ENCODE measurements at regions not wholly inside any gene's neighbourhood (a gene's known extent, or its start where the extent isn't known, plus 50 kb on each side); places are given as distances from the start of the nearest gene placed in this dataset.

GRCh38 chr2:217662984-217663602 lies 339.7 kb downstream of the TNS1 start:
- Histone ChIP-seq H3K4me2 (ENCODE audit: low read depth, low read length) (no peak overlapping the region), H2AFZ (ENCODE audit: low read length) (no peak overlapping the region), H3K4me1 (ENCODE audit: insufficient read depth, low read length) (no peaks in the 10 kb centered on the region), H3K4me3 (replicated peaks in 1 of 3; ENCODE audit: insufficient read depth in 1 of 3, low read depth in 2 of 3, low read length in 3 of 3) (no peak overlapping the region), H3K9ac (ENCODE audit: insufficient read depth, low read depth, low read length) (no peak overlapping the region), H3K36me3 (replicated peaks in 1 of 2; ENCODE audit: control insufficient read depth in 1 of 2, insufficient read depth in 2 of 2, low read length in 2 of 2) (no peaks in the 10 kb centered on the region), H3K27ac (ENCODE audit: extremely low read length, insufficient read depth, low read length) (no peak overlapping the region), H3K9me3 (ENCODE audit: low read length) (no peaks in the 10 kb centered on the region), H3K79me2 (ENCODE audit: insufficient read depth, low read length) (no peaks in the 10 kb centered on the region), H3K27me3 (ENCODE audit: control insufficient read depth in 1 of 2, insufficient read depth in 2 of 2, low read length in 2 of 2) (no peaks in the 10 kb centered on the region; a peak in 2 of 5 replicates), H4K20me1 (ENCODE audit: insufficient read depth, low read length) (no peaks in the 10 kb centered on the region)
- intact Hi-C loops (cut with micrococcal nuclease; ENCODE audit: unreplicated experiment): no loop called here
- no peak for TF ChIP-seq ZIK1 (CRISPR knock-in tag; IDR thresholded peaks at IDR 0.05; ENCODE audit: borderline replicate concordance, low read depth)
- TF ChIP-seq TAF1 (CRISPR knock-in tag; IDR thresholded peaks at IDR 0.05): no peak
- TF ChIP-seq GABPB1 (CRISPR knock-in tag; IDR thresholded peaks at IDR 0.05): no peak
- ChIA-PET CTCF (ENCODE audit: low intra/inter-chr PET ratio, low total read pairs) (no interaction called here), POLR2A (no interaction called here)
- WGBS (ENCODE audit: low lambda C conversion rate): 11% methylated on average over 3 of the region's 3 CpGs
- no peak for ATAC-seq
- in situ Hi-C loops (cut with HindIII; ENCODE audit: extremely low pct_ligation_motif_present, low pct_unique_long_range_greater_than_20kb): no loop called here
- BruUV-seq (replicated peaks): no TSS peak
- no peak for DNase-seq (ENCODE audit: low spot score)
- no peak for FAIRE-seq

DNA sequence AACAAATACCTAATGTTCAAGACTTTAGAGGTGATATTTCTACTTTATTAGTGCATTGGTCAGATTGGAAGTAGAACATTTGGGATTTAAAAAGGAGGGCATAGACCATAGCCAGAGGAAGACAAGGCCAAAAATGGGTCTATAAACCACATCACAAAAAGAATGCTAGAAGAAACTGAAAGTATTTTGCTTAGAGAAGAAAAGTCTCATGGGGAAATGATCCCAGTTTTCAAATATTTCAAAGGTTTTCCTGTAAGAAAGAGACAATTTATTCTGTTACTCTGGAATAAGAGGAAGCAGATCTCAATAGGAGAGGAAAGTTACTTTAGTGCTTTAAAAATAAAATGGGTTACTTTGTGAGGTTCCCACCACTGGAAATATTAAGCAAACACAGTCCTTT lies 341.4 kb downstream of the TNS1 start:
- intact Hi-C loops (cut with micrococcal nuclease; ENCODE audit: unreplicated experiment): no loop called here
- FAIRE-seq (no peak), DNase-seq (ENCODE audit: low spot score) (no peak), ATAC-seq (no peak)
- Histone ChIP-seq H3K27ac (ENCODE audit: extremely low read length, insufficient read depth, low read length) (no peak overlapping the region), H3K4me3 (replicated peaks in 1 of 3; ENCODE audit: insufficient read depth in 1 of 3, low read depth in 2 of 3, low read length in 3 of 3) (no peak overlapping the region), H3K4me1 (ENCODE audit: insufficient read depth, low read length) (no peaks in the 10 kb centered on the region), H3K9me3 (ENCODE audit: low read length) (no peaks in the 10 kb centered on the region), H3K27me3 (ENCODE audit: control insufficient read depth in 1 of 2, insufficient read depth in 2 of 2, low read length in 2 of 2) (peaks cover 1 to 13% of the 10 kb centered on the region in 2 experiments; a peak in 3 of 5 replicates), H4K20me1 (ENCODE audit: insufficient read depth, low read length) (no peaks in the 10 kb centered on the region), H3K79me2 (ENCODE audit: insufficient read depth, low read length) (no peaks in the 10 kb centered on the region), H3K9ac (ENCODE audit: insufficient read depth, low read depth, low read length) (no peak overlapping the region), H2AFZ (ENCODE audit: low read length) (no peak overlapping the region), H3K36me3 (replicated peaks in 1 of 2; ENCODE audit: control insufficient read depth in 1 of 2, insufficient read depth in 2 of 2, low read length in 2 of 2) (no peaks in the 10 kb centered on the region), H3K4me2 (ENCODE audit: low read depth, low read length) (no peak overlapping the region)
- ChIA-PET CTCF (ENCODE audit: low intra/inter-chr PET ratio, low total read pairs) (no interaction called here), POLR2A (no interaction called here)
- TF ChIP-seq ZNF614 (CRISPR knock-in tag; IDR thresholded peaks at IDR 0.05; ENCODE audit: borderline replicate concordance) (no peak), AKNA (CRISPR knock-in tag; IDR thresholded peaks at IDR 0.05; ENCODE audit: borderline replicate concordance) (no peak), KDM4B (CRISPR knock-in tag; IDR thresholded peaks at IDR 0.05) (no peak), CHCHD3 (CRISPR knock-in tag; IDR thresholded peaks at IDR 0.05) (no peak), ZNF788 (CRISPR knock-in tag; IDR thresholded peaks at IDR 0.05; ENCODE audit: borderline replicate concordance) (no peak), ZNF232 (CRISPR knock-in tag; IDR thresholded peaks at IDR 0.05; ENCODE audit: borderline replicate concordance) (no peak)
- TF ChIP-seq, protein P1, sequence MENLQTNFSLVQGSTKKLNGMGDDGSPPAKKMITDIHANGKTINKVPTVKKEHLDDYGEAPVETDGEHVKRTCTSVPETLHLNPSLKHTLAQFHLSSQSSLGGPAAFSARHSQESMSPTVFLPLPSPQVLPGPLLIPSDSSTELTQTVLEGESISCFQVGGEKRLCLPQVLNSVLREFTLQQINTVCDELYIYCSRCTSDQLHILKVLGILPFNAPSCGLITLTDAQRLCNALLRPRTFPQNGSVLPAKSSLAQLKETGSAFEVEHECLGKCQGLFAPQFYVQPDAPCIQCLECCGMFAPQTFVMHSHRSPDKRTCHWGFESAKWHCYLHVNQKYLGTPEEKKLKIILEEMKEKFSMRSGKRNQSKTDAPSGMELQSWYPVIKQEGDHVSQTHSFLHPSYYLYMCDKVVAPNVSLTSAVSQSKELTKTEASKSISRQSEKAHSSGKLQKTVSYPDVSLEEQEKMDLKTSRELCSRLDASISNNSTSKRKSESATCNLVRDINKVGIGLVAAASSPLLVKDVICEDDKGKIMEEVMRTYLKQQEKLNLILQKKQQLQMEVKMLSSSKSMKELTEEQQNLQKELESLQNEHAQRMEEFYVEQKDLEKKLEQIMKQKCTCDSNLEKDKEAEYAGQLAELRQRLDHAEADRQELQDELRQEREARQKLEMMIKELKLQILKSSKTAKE (CRISPR knock-in tag; IDR thresholded peaks at IDR 0.05; ENCODE audit: borderline replicate concordance): no peak
- TF ChIP-seq, protein P2, sequence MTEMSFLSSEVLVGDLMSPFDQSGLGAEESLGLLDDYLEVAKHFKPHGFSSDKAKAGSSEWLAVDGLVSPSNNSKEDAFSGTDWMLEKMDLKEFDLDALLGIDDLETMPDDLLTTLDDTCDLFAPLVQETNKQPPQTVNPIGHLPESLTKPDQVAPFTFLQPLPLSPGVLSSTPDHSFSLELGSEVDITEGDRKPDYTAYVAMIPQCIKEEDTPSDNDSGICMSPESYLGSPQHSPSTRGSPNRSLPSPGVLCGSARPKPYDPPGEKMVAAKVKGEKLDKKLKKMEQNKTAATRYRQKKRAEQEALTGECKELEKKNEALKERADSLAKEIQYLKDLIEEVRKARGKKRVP (CRISPR knock-in tag; IDR thresholded peaks at IDR 0.05): no peak
- in situ Hi-C loops (cut with HindIII; ENCODE audit: extremely low pct_ligation_motif_present, low pct_unique_long_range_greater_than_20kb): no loop called here
- no TSS peak for BruUV-seq (replicated peaks)
